B cell (primary cell): ENCODE measurements at regions not wholly inside any gene's neighbourhood (a gene's known extent, or its start where the extent isn't known, plus 50 kb on each side); places are given as distances from the start of the nearest gene placed in this dataset.

Experiments
- ATAC-seq: fragments of 200-7000 bp; cut with Tn5 transposase; one replicate; pipeline ENCODE4 v1.10.0; 2021; ENCODE audit warnings: low read depth, mild to moderate bottlenecking, moderate number of reproducible peaks, moderate library complexity
- CTCF ChIA-PET: fragments of 350-600 bp; sonication (Branson Sonifier 250); formaldehyde crosslinking; loops from one replicate; lab custom pipeline; 2021; ENCODE audit warnings: antibody characterized with exemption, inconsistent platforms; lab: Charles Lee
- POLR2A ChIA-PET: fragments of 350-600 bp; sonication (Branson Sonifier 250); formaldehyde crosslinking; loops from one replicate; lab custom pipeline; 2021; ENCODE audit warnings: antibody characterized with exemption; lab: Charles Lee
- DNase-seq: peaks from one replicate; pipeline ENCODE4 v3.0.0; 2013
- H2AFZ ChIP-seq: 2 replicates; pipeline ENCODE4 v1.6.1; 2012; ENCODE audit warnings: mild to moderate bottlenecking, low read depth, low read length; ENCODE audit not compliant: insufficient read depth, poor library complexity, severe bottlenecking
- H3K27ac ChIP-seq, 2 donors: 1 replicate in 1 of 2; 2 replicates in 1 of 2; pipeline ENCODE4 v1.5.1; 2012 to 2013; ENCODE audit warnings: low read length in 2 of 2, mild to moderate bottlenecking in 2 of 2, moderate library complexity in 1 of 2
- H3K27me3 ChIP-seq, 4 experiments: fragments of 200-600 bp in 1 of 4; sonication (generic) in 1 of 4; replicated peaks in 1 of 4; 1 replicate in 2 of 4; 2 replicates in 2 of 4; pipeline versions ENCODE4 v1.6.1 to v1.7.0; 2013 to 2016; ENCODE audit warnings: low read length in 3 of 4, mild to moderate bottlenecking in 2 of 4, mixed read lengths in 1 of 4, moderate library complexity in 1 of 4; ENCODE audit not compliant: insufficient read depth in 4 of 4, control insufficient read depth in 3 of 4; ENCODE audit errors: control extremely low read depth in 1 of 4
- H3K36me3 ChIP-seq, 2 experiments: replicated peaks in 1 of 2; 1 replicate in 1 of 2; 2 replicates in 1 of 2; pipeline versions ENCODE4 v1.6.1 to v1.7.1; 2013; ENCODE audit warnings: low read length in 1 of 2; ENCODE audit not compliant: insufficient read depth in 2 of 2, control insufficient read depth in 1 of 2; ENCODE audit errors: control extremely low read depth in 1 of 2, extremely low read depth in 1 of 2
- H3K4me1 ChIP-seq, 2 donors: fragments of 200-600 bp in 1 of 2; sonication (generic) in 1 of 2; 1 replicate in 1 of 2; 2 replicates in 1 of 2; pipeline versions ENCODE4 v1.5.1 to v1.6.1; 2013 to 2017; ENCODE audit warnings: low read length in 2 of 2; ENCODE audit not compliant: control insufficient read depth in 2 of 2, insufficient read depth in 2 of 2
- H3K4me2 ChIP-seq: replicated peaks from 2 replicates; pipeline ENCODE3; 2012; ENCODE audit warnings: mild to moderate bottlenecking, low read depth, low read length; ENCODE audit not compliant: poor library complexity, severe bottlenecking
- H3K4me3 ChIP-seq, 5 experiments: fragments of 200-600 bp in 1 of 5; sonication (generic) in 1 of 5; 1 replicate in 3 of 5; 2 replicates in 2 of 5; pipeline versions ENCODE4 v1.5.1 to v1.7.0; 2011 to 2016; ENCODE audit warnings: low read length in 4 of 5, mild to moderate bottlenecking in 4 of 5, low read depth in 2 of 5, control low read depth in 1 of 5, moderate library complexity in 1 of 5; ENCODE audit not compliant: insufficient read depth in 1 of 5; ENCODE audit errors: control extremely low read depth in 1 of 5, extremely low read depth in 1 of 5
- H3K79me2 ChIP-seq: fragments of 200-600 bp; sonication (generic); one replicate; pipeline ENCODE4 v1.6.0; 2016; ENCODE audit warnings: low read length; ENCODE audit not compliant: control insufficient read depth, insufficient read depth
- H3K9ac ChIP-seq: fragments of 200-600 bp; sonication (generic); 2 replicates; pipeline ENCODE4 v1.6.1; 2017; ENCODE audit warnings: mild to moderate bottlenecking, low read length, moderate library complexity
- H3K9me3 ChIP-seq, 3 donors: one replicate each; pipeline versions ENCODE4 v1.6.1 to v1.7.1; 2013; ENCODE audit warnings: low read length in 2 of 3; ENCODE audit not compliant: control insufficient read depth in 2 of 3, insufficient read depth in 1 of 3; ENCODE audit errors: control extremely low read depth in 1 of 3
- H4K20me1 ChIP-seq: 2 replicates; pipeline ENCODE4 v1.6.0; 2012; ENCODE audit warnings: mild to moderate bottlenecking, low read length; ENCODE audit not compliant: insufficient read depth, control insufficient read depth, poor library complexity, severe bottlenecking
- H3K27ac Mint-ChIP-seq: one replicate; pipeline ENCODE4 v1.8.0; 2021; ENCODE audit warnings: mixed read lengths
- H3K27me3 Mint-ChIP-seq: one replicate; pipeline ENCODE4 v1.8.0; 2021; ENCODE audit warnings: mixed read lengths
- H3K4me1 Mint-ChIP-seq: one replicate; pipeline ENCODE4 v1.8.0; 2021; ENCODE audit warnings: mixed read lengths
- H3K4me3 Mint-ChIP-seq: one replicate; pipeline ENCODE4 v1.8.0; 2021; ENCODE audit warnings: mixed read lengths
- H3K9me3 Mint-ChIP-seq: one replicate; pipeline ENCODE4 v1.8.0; 2022; ENCODE audit warnings: mixed read lengths; ENCODE audit not compliant: insufficient read depth
- CTCF ChIP-seq: fragments of 200-600 bp; IDR thresholded peaks from one replicate; pipeline ENCODE4 v1.8.0; 2022; ENCODE audit warnings: antibody characterized with exemption, mild to moderate bottlenecking
- EZH2 ChIP-seq: IDR thresholded peaks from 2 replicates; pipeline ENCODE4 v1.6.1; 2012; ENCODE audit warnings: borderline replicate concordance, low read depth, mild to moderate bottlenecking, moderate library complexity, low read length; ENCODE audit not compliant: insufficient read depth, poor library complexity, severe bottlenecking
- WGBS: methylation state at CpG from one replicate; pipeline ENCODE4 v1.1.5; 2013; ENCODE audit warnings: missing lambda C conversion rate; ENCODE audit not compliant: insufficient coverage; 5-methylcytosine and 5-hydroxymethylcytosine counted together
- intact Hi-C: fragments of 100-400 bp; cut with micrococcal nuclease; formaldehyde crosslinking; loops from one replicate; pipeline ENCODE4 v1.10.0; 2022

GRCh38 chr16:76612497-76612896, 335.3 kb downstream of the CNTNAP4 start:
- TF ChIP-seq EZH2 (no peak), CTCF (no peak)
- H3K36me3 ChIP-seq, result no peaks in the 10 kb centered on the region
- no peak for DNase-seq
- WGBS, result no CpG with 5 or more reads among the region's 1 CpG
- no peaks in the 10 kb centered on the region for H3K9me3 ChIP-seq
- no peaks in the 10 kb centered on the region for H3K27me3 ChIP-seq
- no peak overlapping the region for H2AFZ ChIP-seq
- H3K4me3 ChIP-seq, result no peak overlapping the region
- no peaks in the 10 kb centered on the region for H3K4me1 Mint-ChIP-seq
- no peaks in the 10 kb centered on the region for H3K27me3 Mint-ChIP-seq
- no peaks in the 10 kb centered on the region for H4K20me1 ChIP-seq
- no peaks in the 10 kb centered on the region for H3K9me3 Mint-ChIP-seq
- intact Hi-C loops, result no loop called here
- H3K27ac Mint-ChIP-seq, result no peak overlapping the region
- CTCF ChIA-PET, result no interaction called here
- H3K4me1 ChIP-seq, result no peaks in the 10 kb centered on the region
- H3K9ac ChIP-seq, result no peak overlapping the region
- no peaks in the 10 kb centered on the region for H3K79me2 ChIP-seq
- no peak for ATAC-seq
- no peak overlapping the region for H3K4me2 ChIP-seq
- no peak overlapping the region for H3K27ac ChIP-seq
- no peak overlapping the region for H3K4me3 Mint-ChIP-seq
- POLR2A ChIA-PET, result no interaction called here

GRCh38 chr16:76614269-76614668, 337.1 kb downstream of the CNTNAP4 start:
- H3K4me2 ChIP-seq, result no peak overlapping the region
- H3K79me2 ChIP-seq, result no peaks in the 10 kb centered on the region
- POLR2A ChIA-PET, result no interaction called here
- H3K9me3 Mint-ChIP-seq, result no peaks in the 10 kb centered on the region
- ATAC-seq (no peak), DNase-seq (no peak)
- H3K27me3 Mint-ChIP-seq, result no peaks in the 10 kb centered on the region
- H3K36me3 ChIP-seq, result no peaks in the 10 kb centered on the region
- no peak overlapping the region for H3K4me3 ChIP-seq
- CTCF ChIA-PET, result no interaction called here
- intact Hi-C loops, result no loop called here
- H2AFZ ChIP-seq, result no peak overlapping the region
- no peaks in the 10 kb centered on the region for H3K9me3 ChIP-seq
- no peaks in the 10 kb centered on the region for H3K27me3 ChIP-seq
- no peak for TF ChIP-seq EZH2
- no peak for TF ChIP-seq CTCF
- no peaks in the 10 kb centered on the region for H3K4me1 ChIP-seq
- no peak overlapping the region for H3K27ac ChIP-seq
- H4K20me1 ChIP-seq, result no peaks in the 10 kb centered on the region
- H3K27ac Mint-ChIP-seq, result no peak overlapping the region
- H3K4me3 Mint-ChIP-seq, result no peak overlapping the region
- no peak overlapping the region for H3K9ac ChIP-seq
- H3K4me1 Mint-ChIP-seq, result no peaks in the 10 kb centered on the region
